Upper lobe of left lung (tissue), 6 donors: ENCODE measurements at regions not wholly inside any gene's neighbourhood (a gene's known extent, or its start where the extent isn't known, plus 50 kb on each side); places are given as distances from the start of the nearest gene placed in this dataset.

Experiments
- ATAC-seq, 2 donors: fragments of 200-7000 bp; cut with Tn5 transposase; one replicate each; pipeline ENCODE4 v1.9.1; 2022; ENCODE audit warnings: mild to moderate bottlenecking in 2 of 2, moderate library complexity in 2 of 2; ENCODE audit not compliant: low FRiP score in 2 of 2
- DNase-seq, 2 donors: peaks; one replicate each; pipeline ENCODE4 v3.0.0-alpha.2; 2019 to 2020
- H3K27ac ChIP-seq, 4 donors: fragments of 200-600 bp; sonication (generic); one replicate each; pipeline ENCODE4 v1.5.1; 2016 to 2019
- H3K27me3 ChIP-seq, 4 donors: fragments of 200-600 bp; sonication (generic); one replicate each; pipeline ENCODE4 v1.5.1; 2017 to 2019
- H3K36me3 ChIP-seq, 4 donors: fragments of 200-600 bp; sonication (generic); one replicate each; pipeline ENCODE4 v1.5.1; 2016 to 2019
- H3K4me1 ChIP-seq, 4 donors: fragments of 200-600 bp; sonication (generic); one replicate each; pipeline ENCODE4 v1.5.1; 2018 to 2019
- H3K4me3 ChIP-seq, 4 donors: fragments of 200-600 bp; sonication (generic); one replicate each; pipeline ENCODE4 v1.5.1; 2017 to 2019; ENCODE audit warnings: mild to moderate bottlenecking in 2 of 4, moderate library complexity in 1 of 4
- H3K9me3 ChIP-seq, 4 donors: fragments of 200-600 bp; sonication (generic); one replicate each; pipeline ENCODE4 v1.5.1; 2018 to 2019
- EP300 ChIP-seq, 4 donors: sonication (generic); formaldehyde crosslinking; IDR thresholded peaks; one replicate each; pipeline ENCODE4 v1.5.1; 2017; ENCODE audit warnings: antibody characterized with exemption in 4 of 4, control low read depth in 2 of 4
- POLR2A ChIP-seq, 4 donors: fragments of 450-650 bp; IDR thresholded peaks; one replicate each; pipeline ENCODE4 v1.5.1; 2016 to 2017; ENCODE audit warnings: antibody characterized with exemption in 4 of 4, mild to moderate bottlenecking in 2 of 4
- POLR2AphosphoS5 ChIP-seq, 2 donors: sonication (generic); formaldehyde crosslinking; IDR thresholded peaks; one replicate each; pipeline ENCODE4 v1.5.1; 2017; ENCODE audit warnings: antibody characterized with exemption in 2 of 2
- WGBS, 2 donors: methylation state at CpG; one replicate each; pipeline ENCODE4 v1.1.5; 2017 to 2018; 5-methylcytosine and 5-hydroxymethylcytosine counted together
- TF ChIP-seq, protein P1 (sequence below), 6 experiments: fragments of 450-650 bp in 4 of 6; fragments of 200-600 bp in 2 of 6; sonication (generic) in 2 of 6; IDR thresholded peaks; one replicate each; pipeline ENCODE4 v1.5.1; 2016 to 2019; ENCODE audit warnings: antibody characterized with exemption in 6 of 6
- donor health status: DM: no; HTN: no; CAD: no; lungs with moderate emphysema.
- donor health status: DM: no; HTN: yes; CAD: no; lungs with severe emphysema.

DNA sequence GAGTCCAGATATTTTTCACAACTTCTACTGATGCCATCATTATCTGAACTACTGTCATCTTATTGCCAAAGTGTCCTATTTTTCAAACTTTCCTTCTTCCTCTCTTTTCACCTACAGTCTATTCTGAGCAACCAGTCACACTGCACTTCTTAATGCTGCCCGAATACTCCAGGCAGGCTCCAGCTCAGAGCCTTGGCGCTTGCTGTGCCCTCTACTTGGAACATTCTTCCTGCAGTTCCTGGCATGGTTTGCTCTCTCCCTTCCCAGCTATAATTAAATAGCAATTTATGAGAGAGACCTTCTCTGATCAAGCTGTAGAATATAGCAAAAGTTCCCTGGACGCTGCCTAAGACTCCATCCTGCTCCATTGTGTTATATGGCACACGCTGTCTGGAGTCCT is 831.6 kb downstream of the QKI start:
- ATAC-seq = no peak
- Histone ChIP-seq H3K4me1 (no peaks in the 10 kb centered on the region), H3K9me3 (no peaks in the 10 kb centered on the region), H3K27me3 (no peaks in the 10 kb centered on the region), H3K27ac (no peak overlapping the region), H3K4me3 (no peak overlapping the region), H3K36me3 (no peaks in the 10 kb centered on the region)
- no peak for TF ChIP-seq POLR2AphosphoS5 (IDR thresholded peaks at IDR 0.05)
- WGBS, 2 donors = 79 to 81% methylated on average over 4 of the region's 4 CpGs
- DNase-seq = no peak

DNA sequence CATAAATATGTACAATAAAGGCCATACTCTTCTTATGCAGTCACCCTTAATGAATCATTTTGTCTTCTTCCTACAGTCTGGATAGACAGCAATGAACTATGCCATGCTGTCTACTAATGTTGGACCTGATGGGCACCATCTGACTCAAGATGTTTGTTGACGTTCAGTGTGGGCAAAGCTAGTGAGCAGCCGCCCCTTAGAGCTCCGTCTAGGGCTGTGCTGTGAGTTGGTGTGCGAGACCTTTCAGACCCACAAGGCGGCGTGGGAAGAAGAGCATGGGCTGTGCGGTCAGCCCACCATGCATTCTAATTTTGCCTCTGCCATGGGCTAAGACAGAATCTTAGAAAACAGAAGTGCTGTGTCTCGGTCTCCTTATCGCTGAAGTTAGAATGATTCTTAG is 829.4 kb downstream of the QKI start:
- TF ChIP-seq EP300 (IDR thresholded peaks at IDR 0.05) = no peak
- TF ChIP-seq, protein P1, sequence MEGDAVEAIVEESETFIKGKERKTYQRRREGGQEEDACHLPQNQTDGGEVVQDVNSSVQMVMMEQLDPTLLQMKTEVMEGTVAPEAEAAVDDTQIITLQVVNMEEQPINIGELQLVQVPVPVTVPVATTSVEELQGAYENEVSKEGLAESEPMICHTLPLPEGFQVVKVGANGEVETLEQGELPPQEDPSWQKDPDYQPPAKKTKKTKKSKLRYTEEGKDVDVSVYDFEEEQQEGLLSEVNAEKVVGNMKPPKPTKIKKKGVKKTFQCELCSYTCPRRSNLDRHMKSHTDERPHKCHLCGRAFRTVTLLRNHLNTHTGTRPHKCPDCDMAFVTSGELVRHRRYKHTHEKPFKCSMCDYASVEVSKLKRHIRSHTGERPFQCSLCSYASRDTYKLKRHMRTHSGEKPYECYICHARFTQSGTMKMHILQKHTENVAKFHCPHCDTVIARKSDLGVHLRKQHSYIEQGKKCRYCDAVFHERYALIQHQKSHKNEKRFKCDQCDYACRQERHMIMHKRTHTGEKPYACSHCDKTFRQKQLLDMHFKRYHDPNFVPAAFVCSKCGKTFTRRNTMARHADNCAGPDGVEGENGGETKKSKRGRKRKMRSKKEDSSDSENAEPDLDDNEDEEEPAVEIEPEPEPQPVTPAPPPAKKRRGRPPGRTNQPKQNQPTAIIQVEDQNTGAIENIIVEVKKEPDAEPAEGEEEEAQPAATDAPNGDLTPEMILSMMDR (IDR thresholded peaks at IDR 0.05) = no peak
- no peak for TF ChIP-seq POLR2AphosphoS5 (IDR thresholded peaks at IDR 0.05)
- TF ChIP-seq POLR2A (IDR thresholded peaks at IDR 0.05) = no peak

DNA sequence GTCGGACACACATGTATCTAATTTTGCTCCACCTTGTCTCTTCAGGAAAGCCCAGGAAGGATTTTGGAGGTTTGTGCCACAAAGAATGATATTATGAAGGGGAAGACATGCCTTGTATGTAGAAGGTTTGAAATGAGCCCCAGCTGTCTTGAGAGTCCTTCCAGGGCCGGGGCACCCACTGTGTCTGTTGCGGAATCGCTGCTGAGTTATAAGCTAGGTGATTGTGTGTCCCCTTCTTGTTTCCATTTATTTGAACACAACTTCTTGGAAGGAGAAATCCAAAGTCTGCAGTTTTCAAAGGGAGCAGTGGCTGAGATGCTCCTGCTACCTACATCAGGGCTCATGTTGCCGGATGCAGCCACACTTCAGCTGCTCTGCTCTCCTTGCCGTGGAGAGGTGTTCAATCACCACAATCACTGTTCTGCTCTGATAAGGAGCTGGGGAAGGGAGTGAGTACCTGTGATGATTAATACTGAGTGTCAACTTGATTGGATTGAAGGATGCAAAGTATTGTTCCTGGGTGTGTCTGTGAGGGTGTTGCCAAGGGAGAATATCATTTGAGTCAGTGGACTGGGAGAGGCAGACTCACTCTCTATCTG is 828.6 kb downstream of the QKI start:
- TF ChIP-seq POLR2AphosphoS5 (IDR thresholded peaks at IDR 0.05) = no peak
- TF ChIP-seq POLR2A (IDR thresholded peaks at IDR 0.05) = no peak
- TF ChIP-seq EP300 (IDR thresholded peaks at IDR 0.05) = no peak
- TF ChIP-seq, protein P1 (IDR thresholded peaks at IDR 0.05) = no peak
- 65 to 82% methylated on average over 6 of the region's 6 CpGs for WGBS, 2 donors

More for the DNA sequence above, 829.4 kb downstream of the QKI start:
- no peaks in the 10 kb centered on the region for H3K4me1 ChIP-seq
- no peak overlapping the region for H3K27ac ChIP-seq
- H3K9me3 ChIP-seq = no peaks in the 10 kb centered on the region
- no peaks in the 10 kb centered on the region for H3K27me3 ChIP-seq
- H3K36me3 ChIP-seq = no peaks in the 10 kb centered on the region
- 92 to 97% methylated on average over 9 of the region's 9 CpGs for WGBS, 2 donors
- DNase-seq = no peak
- ATAC-seq = no peak
- H3K4me3 ChIP-seq = no peak overlapping the region

DNA sequence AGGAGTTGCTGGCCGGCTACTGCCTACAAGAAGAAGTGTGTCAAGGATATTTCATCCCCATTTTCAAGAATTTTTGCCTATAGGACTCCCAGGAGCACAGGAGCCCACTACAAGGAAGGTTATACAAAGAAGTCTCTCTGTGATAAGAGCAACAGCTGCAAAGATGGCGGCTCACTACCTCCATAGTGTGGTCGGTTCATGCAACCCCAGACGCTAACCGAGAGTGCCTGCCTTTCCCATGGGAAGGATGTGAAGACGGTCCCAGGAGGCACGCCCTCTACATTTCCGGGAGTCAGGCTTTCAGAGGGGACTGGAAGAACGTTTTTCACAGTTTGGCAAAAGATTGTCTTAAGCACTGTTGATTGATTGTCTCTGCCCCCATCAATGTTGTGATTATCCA is 816.3 kb downstream of the QKI start:
- no peaks in the 10 kb centered on the region for H3K4me1 ChIP-seq
- H3K4me3 ChIP-seq = no peak overlapping the region
- TF ChIP-seq POLR2A (IDR thresholded peaks at IDR 0.05) = no peak
- no peak overlapping the region for H3K27ac ChIP-seq
- DNase-seq (no peak), ATAC-seq (no peak)
- no peaks in the 10 kb centered on the region for H3K36me3 ChIP-seq
- 85 to 87% methylated on average over 7 to 9 of the region's 9 CpGs for WGBS, 2 donors
- no peaks in the 10 kb centered on the region for H3K27me3 ChIP-seq
- H3K9me3 ChIP-seq = no peaks in the 10 kb centered on the region

More for the DNA sequence above, 828.6 kb downstream of the QKI start:
- DNase-seq (no peak), ATAC-seq (no peak)
- H3K36me3 ChIP-seq = no peaks in the 10 kb centered on the region
- no peaks in the 10 kb centered on the region for H3K4me1 ChIP-seq
- H3K27ac ChIP-seq = no peak overlapping the region
- no peaks in the 10 kb centered on the region for H3K27me3 ChIP-seq
- no peaks in the 10 kb centered on the region for H3K9me3 ChIP-seq
- H3K4me3 ChIP-seq = no peak overlapping the region

DNA sequence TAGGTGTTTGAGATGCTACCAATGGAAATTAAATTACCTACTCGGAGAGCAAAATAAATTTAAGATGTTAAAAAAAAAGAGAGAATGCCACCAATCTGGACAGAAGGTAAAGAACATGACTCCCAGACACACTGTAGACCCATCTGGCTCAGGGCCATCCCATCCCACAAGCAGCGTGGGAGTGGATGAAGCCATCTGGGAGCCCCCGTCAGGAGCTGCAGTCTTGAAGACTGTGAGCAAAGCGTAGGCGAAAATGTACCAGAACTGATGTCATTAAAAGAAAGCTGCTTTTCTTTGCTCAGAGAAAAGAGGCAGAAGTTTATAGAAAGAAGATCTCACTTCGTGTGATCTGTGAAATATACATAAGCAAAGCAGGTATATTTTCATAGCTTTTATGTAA is 815.7 kb downstream of the QKI start:
- no peaks in the 10 kb centered on the region for H3K36me3 ChIP-seq

DNA sequence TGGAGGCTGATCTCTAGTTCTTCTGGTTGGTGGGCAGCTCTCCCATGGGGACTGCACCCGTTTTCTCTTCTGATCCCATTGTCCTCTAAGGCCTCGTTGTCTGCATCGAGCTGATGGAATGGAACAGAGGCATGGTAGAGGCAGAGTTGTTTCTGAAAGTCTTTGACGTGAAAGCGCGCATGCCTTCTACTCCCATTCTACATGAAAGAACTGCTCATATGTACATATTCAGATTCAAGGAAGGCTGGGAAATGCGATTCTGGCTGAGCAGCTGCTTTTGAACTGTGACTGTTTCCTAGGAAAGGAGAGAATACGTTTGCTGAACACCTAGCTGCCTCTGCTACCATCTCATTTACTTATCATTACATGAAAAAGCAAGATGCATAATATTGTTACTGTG is 815.2 kb downstream of the QKI start:
- DNase-seq (no peak), ATAC-seq (no peak)
- Histone ChIP-seq H3K27ac (no peak overlapping the region), H3K4me3 (no peak overlapping the region), H3K27me3 (no peaks in the 10 kb centered on the region), H3K4me1 (no peaks in the 10 kb centered on the region), H3K36me3 (no peaks in the 10 kb centered on the region), H3K9me3 (no peaks in the 10 kb centered on the region)
- no peak for TF ChIP-seq POLR2AphosphoS5 (IDR thresholded peaks at IDR 0.05)
- no peak for TF ChIP-seq EP300 (IDR thresholded peaks at IDR 0.05)
- TF ChIP-seq, protein P1 (IDR thresholded peaks at IDR 0.05) = no peak
- no peak for TF ChIP-seq POLR2A (IDR thresholded peaks at IDR 0.05)
- 74 to 91% methylated on average over 8 of the region's 8 CpGs for WGBS, 2 donors

More for the DNA sequence above, 815.7 kb downstream of the QKI start:
- no peak for TF ChIP-seq POLR2AphosphoS5 (IDR thresholded peaks at IDR 0.05)
- 84 to 88% methylated on average over 6 of the region's 6 CpGs for WGBS, 2 donors
- ATAC-seq (no peak), DNase-seq (no peak)
- H3K27me3 ChIP-seq = no peaks in the 10 kb centered on the region
- H3K4me3 ChIP-seq = no peak overlapping the region
- no peaks in the 10 kb centered on the region for H3K9me3 ChIP-seq
- no peaks in the 10 kb centered on the region for H3K4me1 ChIP-seq
- no peak overlapping the region for H3K27ac ChIP-seq
